ENCODE measurements at regions not wholly inside any gene's neighbourhood (a gene's known extent, or its start where the extent isn't known, plus 50 kb on each side); places are given as distances from the start of the nearest gene placed in this dataset.

GRCh38 chr12:77152623-77153193, 87.3 kb upstream of the E2F7 start:
- TF ChIP-seq RFX5 (IDR thresholded peaks at IDR 0.05; ENCODE audit: low read depth, low read length), result no peak
- TF ChIP-seq, protein P1, sequence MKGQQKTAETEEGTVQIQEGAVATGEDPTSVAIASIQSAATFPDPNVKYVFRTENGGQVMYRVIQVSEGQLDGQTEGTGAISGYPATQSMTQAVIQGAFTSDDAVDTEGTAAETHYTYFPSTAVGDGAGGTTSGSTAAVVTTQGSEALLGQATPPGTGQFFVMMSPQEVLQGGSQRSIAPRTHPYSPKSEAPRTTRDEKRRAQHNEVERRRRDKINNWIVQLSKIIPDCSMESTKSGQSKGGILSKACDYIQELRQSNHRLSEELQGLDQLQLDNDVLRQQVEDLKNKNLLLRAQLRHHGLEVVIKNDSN (IDR thresholded peaks at IDR 0.05; ENCODE audit: borderline replicate concordance, extremely low read length, insufficient read depth, low read depth, low read length), result no peak
- TF ChIP-seq EGR1 (IDR thresholded peaks at IDR 0.05; ENCODE audit: borderline replicate concordance in 1 of 2, low read depth in 2 of 2, low read length in 2 of 2), result no peak
- TF ChIP-seq, protein P2, sequence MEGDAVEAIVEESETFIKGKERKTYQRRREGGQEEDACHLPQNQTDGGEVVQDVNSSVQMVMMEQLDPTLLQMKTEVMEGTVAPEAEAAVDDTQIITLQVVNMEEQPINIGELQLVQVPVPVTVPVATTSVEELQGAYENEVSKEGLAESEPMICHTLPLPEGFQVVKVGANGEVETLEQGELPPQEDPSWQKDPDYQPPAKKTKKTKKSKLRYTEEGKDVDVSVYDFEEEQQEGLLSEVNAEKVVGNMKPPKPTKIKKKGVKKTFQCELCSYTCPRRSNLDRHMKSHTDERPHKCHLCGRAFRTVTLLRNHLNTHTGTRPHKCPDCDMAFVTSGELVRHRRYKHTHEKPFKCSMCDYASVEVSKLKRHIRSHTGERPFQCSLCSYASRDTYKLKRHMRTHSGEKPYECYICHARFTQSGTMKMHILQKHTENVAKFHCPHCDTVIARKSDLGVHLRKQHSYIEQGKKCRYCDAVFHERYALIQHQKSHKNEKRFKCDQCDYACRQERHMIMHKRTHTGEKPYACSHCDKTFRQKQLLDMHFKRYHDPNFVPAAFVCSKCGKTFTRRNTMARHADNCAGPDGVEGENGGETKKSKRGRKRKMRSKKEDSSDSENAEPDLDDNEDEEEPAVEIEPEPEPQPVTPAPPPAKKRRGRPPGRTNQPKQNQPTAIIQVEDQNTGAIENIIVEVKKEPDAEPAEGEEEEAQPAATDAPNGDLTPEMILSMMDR (IDR thresholded peaks at IDR 0.05 in 2 of 3, conservative IDR thresholded peaks at IDR 0.05 in 1 of 3; ENCODE audit: control insufficient read depth in 2 of 3, extremely low read depth in 1 of 3, insufficient read depth in 1 of 3, low read depth in 3 of 3, low read length in 3 of 3), result peak in 2 of 3 experiments; percentile 23 to 25; a peak in 1 of 6 replicates
- no peak for TF ChIP-seq BRCA1 (IDR thresholded peaks at IDR 0.05; ENCODE audit: low read depth, low read length)

Measured in GM12878 (cell line).